ENCODE measurements at regions not wholly inside any gene's neighbourhood (a gene's known extent, or its start where the extent isn't known, plus 50 kb on each side); places are given as distances from the start of the nearest gene placed in this dataset.

- H3K27ac ChIP-seq (ENCODE audit: low read depth, low read length): no peak overlapping the region
- no peak overlapping the region for H3K4me3 ChIP-seq (ENCODE audit: low read depth, low read length)
- no peak for TF ChIP-seq CTCF (IDR thresholded peaks at IDR 0.05; ENCODE audit: low read depth, low read length)
- no peaks in the 10 kb centered on the region for H3K9me3 ChIP-seq (ENCODE audit: control insufficient read depth, insufficient read depth, low read length)
- POLR2A ChIA-PET: no interaction called here
- no peaks in the 10 kb centered on the region for H3K27me3 ChIP-seq (ENCODE audit: control insufficient read depth, insufficient read depth, low read length)
- DNase-seq (ENCODE audit: low read depth, low spot score): no peak
- CTCF ChIA-PET: interaction anchor here (2.1 kb wide), 1 partner anchor 31 kb away, joined by 6 read pairs; no protein-coding TSS in a partner anchor
Observed at GRCh38 chr1:67979532-67979931, 70.9 kb downstream of the DIRAS3 start.

GRCh38 chr1:67978890-67979516, 71.4 kb downstream of the DIRAS3 start:
- no peak for TF ChIP-seq CTCF (IDR thresholded peaks at IDR 0.05; ENCODE audit: low read depth, low read length)
- POLR2A ChIA-PET: no interaction called here
- Histone ChIP-seq H3K4me3 (ENCODE audit: low read depth, low read length) (no peak overlapping the region), H3K9me3 (ENCODE audit: control insufficient read depth, insufficient read depth, low read length) (no peaks in the 10 kb centered on the region), H3K27ac (ENCODE audit: low read depth, low read length) (no peak overlapping the region), H3K27me3 (ENCODE audit: control insufficient read depth, insufficient read depth, low read length) (no peaks in the 10 kb centered on the region)
- CTCF ChIA-PET: interaction anchor here (2.1 kb wide), 1 partner anchor 31 kb away, joined by 6 read pairs; no protein-coding TSS in a partner anchor
- no peak for DNase-seq (ENCODE audit: low read depth, low spot score)

GRCh38 chr1:67977756-67978155, 72.7 kb downstream of the DIRAS3 start:
- H3K27ac ChIP-seq (ENCODE audit: low read depth, low read length): no peak overlapping the region
- POLR2A ChIA-PET: interaction anchor here (0.6 kb wide), 1 partner anchor 37 kb away, joined by 3 read pairs; no protein-coding TSS in a partner anchor
- H3K27me3 ChIP-seq (ENCODE audit: control insufficient read depth, insufficient read depth, low read length): no peaks in the 10 kb centered on the region
- TF ChIP-seq CTCF (IDR thresholded peaks at IDR 0.05; ENCODE audit: low read depth, low read length): no peak
- H3K9me3 ChIP-seq (ENCODE audit: control insufficient read depth, insufficient read depth, low read length): no peaks in the 10 kb centered on the region
- no peak overlapping the region for H3K4me3 ChIP-seq (ENCODE audit: low read depth, low read length)
- CTCF ChIA-PET: no interaction called here
- DNase-seq (ENCODE audit: low read depth, low spot score): no peak

- ChIA-PET CTCF (no interaction called here), POLR2A (no interaction called here)
- no peak for TF ChIP-seq CTCF (IDR thresholded peaks at IDR 0.05; ENCODE audit: low read depth, low read length)
- H3K27me3 ChIP-seq (ENCODE audit: control insufficient read depth, insufficient read depth, low read length): no peaks in the 10 kb centered on the region
- H3K9me3 ChIP-seq (ENCODE audit: control insufficient read depth, insufficient read depth, low read length): no peaks in the 10 kb centered on the region
- H3K27ac ChIP-seq (ENCODE audit: low read depth, low read length): no peak overlapping the region
- H3K4me3 ChIP-seq (ENCODE audit: low read depth, low read length): no peak overlapping the region
- DNase-seq (ENCODE audit: low read depth, low spot score): no peak
Observed at GRCh38 chr1:67973051-67973450, 77.4 kb downstream of the DIRAS3 start.

GRCh38 chr1:67970088-67970487, 80.3 kb downstream of the DIRAS3 start:
- no peak for DNase-seq (ENCODE audit: low read depth, low spot score)
- H3K27ac ChIP-seq (ENCODE audit: low read depth, low read length): no peak overlapping the region
- H3K9me3 ChIP-seq (ENCODE audit: control insufficient read depth, insufficient read depth, low read length): no peaks in the 10 kb centered on the region
- CTCF ChIA-PET: no interaction called here
- no peaks in the 10 kb centered on the region for H3K27me3 ChIP-seq (ENCODE audit: control insufficient read depth, insufficient read depth, low read length)
- POLR2A ChIA-PET: no interaction called here
- H3K4me3 ChIP-seq (ENCODE audit: low read depth, low read length): no peak overlapping the region
- no peak for TF ChIP-seq CTCF (IDR thresholded peaks at IDR 0.05; ENCODE audit: low read depth, low read length)

Data from AG04450 (cell line).